Middle frontal gyrus (tissue), 1 donor: ENCODE measurements at regions not wholly inside any gene's neighbourhood (a gene's known extent, or its start where the extent isn't known, plus 50 kb on each side); places are given as distances from the start of the nearest gene placed in this dataset.

Experiments
- DNase-seq: peaks from one replicate; pipeline ENCODE4 v3.0.0-alpha.2; 2015; ENCODE audit warnings: low spot score; ENCODE audit errors: extremely low spot score

DNA sequence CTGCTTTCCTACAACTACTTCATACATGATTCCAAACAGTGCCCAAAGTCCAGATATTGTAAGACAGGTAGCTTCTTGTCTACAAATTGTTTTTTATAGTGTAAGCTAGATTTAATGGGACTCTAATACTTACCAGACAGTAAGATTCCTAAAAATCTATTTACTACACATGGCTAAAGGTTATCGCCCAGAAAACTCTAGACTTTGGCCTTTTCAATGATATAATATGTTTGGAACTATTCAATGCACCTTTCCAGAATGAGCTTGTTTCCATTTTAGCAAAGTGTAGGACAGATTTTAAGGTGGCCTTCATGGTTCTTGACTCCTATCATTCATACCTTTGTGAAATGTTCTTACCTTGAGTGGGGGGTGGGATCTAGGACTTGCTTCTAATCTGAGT is 951.0 kb downstream of the SORCS1 start:
- no peak for DNase-seq

DNA sequence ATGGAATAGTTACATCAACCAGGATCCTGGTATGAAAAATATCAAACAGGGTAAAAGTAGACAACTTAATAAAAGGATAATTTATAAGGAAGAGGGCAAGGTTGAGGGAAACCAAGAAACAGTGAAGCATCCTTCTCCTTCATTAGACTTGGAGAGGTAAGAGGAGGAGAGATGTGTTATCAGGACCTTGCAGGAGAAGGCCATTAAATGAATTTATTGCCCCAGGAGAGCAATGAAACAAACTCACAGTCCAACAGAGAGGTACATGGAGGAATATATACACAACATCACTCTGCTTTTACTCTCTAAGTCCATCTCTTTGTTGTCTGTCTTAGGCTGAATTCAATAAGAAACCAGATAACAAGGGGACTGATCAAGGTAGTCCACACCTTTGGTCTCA is 966.2 kb downstream of the SORCS1 start:
- no peak for DNase-seq

DNA sequence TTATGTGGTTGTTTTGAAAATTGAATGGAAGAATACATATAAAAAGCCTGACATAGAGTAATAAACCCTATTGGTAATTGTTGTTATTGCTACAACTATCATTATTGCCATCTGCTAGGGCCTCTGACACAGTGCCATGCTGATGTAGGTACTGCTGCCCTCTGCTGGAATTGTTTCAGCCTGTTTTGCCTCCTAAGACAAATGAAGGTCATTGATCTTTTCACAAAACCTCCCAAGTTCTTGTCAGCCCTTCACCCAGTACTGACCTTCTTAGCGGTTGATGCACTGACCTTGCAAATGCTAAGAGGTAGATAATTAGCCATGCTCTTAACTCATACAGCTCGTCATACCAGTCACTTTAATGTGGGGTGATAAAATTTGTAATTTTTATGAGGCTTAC is 975.2 kb downstream of the SORCS1 start:
- no peak for DNase-seq

DNA sequence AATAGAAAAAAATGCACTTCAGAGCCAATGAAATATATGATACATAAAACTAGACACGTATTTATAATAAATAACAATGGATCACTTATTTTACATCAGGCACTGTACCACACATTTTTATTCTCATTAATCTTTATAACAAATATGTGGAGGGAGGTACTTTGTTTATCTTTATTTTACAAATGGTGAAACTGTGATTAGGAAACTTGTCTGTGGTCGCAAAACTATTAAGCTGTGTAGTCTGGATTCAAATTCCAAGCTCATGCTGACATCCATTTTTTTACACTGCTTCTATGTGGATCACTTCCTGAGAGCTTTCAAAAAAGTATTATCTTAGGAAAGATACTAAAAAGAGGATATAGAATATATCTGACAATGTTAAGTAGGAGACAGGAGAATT is 978.6 kb downstream of the SORCS1 start:
- no peak for DNase-seq

DNA sequence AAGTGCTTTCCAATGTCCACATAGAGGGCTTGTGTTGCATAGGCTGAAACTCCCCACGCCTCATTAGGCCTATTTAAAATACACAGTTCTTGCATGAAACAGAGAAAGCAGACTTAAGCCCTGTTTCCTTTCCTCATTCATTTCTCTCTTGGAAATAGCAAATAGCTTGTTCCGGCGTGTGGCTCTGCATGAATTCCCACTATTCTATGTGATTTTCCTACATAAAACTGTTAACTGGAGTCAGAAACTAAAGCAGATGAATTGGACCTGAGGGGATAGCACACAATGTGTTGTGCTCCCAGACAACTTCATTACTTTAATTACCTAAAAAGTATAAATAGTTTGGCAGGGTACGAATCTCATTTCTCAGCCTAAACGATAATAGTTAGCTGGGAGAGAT is 981.5 kb downstream of the SORCS1 start:
- DNase-seq: no peak

DNA sequence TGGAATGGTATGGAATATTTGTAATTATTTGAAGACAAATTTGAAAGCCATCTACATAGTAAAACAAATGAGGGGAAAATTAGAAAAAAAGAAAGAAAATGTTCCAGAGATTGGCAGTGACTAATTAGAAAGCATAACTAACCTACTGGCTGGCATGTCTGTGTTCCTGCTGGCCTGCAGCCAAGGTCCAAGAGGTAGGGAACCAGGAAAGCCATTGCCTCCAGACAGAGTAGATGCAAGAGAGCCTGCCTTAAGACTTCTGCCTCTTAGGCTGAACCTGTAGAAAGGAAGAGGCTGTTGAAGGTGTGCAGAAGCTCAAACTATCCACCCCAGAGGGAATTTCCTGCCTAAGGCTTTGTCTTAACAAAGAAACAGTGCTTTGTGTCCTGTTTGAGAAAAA is 982.0 kb downstream of the SORCS1 start:
- no peak for DNase-seq

DNA sequence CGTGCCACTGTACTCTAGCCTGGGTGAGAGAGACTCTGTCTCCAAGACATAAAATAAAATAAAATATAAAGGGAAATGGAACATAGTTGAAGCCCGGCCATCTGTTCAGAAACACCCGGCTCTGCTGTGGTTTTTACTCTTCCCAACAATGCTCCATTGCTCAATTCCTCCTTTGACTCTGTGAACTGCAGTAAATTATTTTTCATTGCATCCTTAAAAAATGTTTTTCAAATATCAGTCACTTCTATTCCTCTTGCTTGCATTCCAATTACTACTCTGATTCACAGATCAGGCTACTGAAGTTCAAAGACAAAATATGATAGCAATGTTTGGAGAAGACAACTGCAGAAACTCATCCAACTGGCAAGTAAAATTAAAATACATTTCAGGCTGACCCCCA is 983.0 kb downstream of the SORCS1 start:
- DNase-seq: no peak

DNA sequence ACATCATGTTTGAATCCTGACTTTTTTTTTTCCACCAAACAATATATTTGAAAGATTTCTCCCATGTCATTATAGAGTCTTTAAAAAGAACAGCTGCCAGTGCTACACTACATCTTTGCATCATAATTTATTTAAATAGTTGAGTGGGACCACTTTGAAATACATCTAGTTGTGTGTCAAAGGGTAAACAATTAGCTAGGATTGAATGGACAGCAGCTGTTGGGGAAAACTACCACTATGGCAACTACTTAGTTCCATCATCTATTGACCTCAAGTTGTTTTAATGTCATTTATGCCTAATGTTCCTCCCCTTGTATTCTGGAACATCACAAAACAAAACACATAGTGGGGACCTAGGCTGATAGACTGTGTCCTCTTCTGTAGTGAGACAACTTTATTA is 985.1 kb downstream of the SORCS1 start:
- no peak for DNase-seq

DNA sequence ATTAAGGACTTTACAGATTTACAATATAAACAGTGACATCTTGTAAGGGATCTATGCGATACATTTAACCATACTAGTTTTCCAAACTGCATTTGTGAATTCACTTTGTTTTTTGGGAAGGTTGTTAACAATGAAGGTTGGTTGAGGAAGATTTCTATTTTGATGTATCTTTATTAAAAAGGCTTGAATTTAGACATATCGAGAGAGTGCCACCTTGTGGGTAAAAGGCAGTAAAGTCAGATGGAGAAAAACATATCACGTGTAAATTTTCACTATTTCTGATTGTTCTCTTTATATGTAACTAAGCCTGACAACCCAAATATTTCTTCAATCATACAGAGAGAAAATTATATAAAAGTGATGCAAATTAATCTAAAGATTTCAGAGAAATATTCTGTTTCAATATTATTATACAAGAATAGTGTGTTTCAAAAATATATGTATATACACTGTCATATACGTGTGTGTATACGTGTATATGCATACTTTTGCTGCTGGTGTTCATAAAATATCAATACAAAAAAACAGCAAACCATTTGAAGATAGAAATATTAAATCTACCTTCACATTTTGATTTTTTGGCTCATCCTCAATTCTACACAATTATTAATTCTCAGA is 988.6 kb downstream of the SORCS1 start:
- peak; percentile 7 for DNase-seq

DNA sequence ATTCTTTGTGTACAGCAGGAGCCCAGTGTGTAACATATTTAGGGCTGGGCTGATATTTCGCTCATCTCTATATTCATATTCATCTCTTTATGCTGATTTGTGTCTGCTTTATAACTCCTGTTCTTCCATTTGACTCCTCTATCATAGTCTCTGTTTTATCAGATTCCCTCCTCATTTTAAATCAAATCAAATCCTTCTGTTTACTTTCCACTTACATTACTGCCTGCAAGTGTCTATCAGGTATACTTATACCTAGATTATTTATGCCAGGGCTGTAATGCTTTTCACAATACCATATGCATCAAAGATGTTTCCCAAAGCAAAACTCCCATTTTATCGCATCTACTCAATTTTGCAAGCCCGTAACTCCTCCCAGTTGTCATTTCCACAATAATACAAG is 990.7 kb downstream of the SORCS1 start:
- DNase-seq: no peak

DNA sequence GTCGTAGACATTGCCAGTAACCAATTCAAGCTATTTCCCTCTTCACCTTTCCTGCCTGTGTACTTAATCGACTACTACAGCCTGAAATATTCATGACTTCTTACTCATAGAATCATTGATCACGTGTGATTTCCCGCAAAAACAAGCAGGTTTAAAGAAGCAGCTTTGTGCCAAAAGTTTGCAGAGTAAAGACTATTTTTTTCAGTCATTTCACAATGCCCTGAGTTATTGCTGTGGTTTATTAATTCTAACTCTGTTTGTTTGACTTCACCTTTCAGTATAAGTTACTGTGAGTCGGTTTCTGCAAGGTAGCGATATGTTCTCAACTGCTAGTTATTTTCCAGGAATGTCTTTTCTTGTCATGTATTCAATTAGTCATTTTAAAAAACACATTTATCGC is 995.3 kb downstream of the SORCS1 start:
- no peak for DNase-seq

DNA sequence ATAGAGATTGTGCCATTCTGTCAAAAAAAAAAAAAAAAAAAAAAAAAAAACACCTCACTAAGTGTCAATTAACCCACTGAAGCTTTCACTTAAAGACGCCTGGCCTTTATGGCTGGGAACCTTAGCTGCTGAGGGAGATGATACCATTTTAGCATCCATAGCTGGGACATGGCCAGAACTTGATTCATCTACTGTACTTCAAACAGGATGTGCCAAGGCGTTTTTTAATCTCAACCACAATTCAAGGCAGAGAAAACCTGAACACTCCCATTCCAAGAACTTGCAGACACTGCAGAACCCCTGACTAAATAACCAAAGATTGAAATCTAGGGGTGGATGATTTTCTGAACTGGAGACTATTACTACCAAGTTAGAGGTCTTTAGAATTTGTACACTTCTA is 996.6 kb downstream of the SORCS1 start:
- DNase-seq: no peak

DNA sequence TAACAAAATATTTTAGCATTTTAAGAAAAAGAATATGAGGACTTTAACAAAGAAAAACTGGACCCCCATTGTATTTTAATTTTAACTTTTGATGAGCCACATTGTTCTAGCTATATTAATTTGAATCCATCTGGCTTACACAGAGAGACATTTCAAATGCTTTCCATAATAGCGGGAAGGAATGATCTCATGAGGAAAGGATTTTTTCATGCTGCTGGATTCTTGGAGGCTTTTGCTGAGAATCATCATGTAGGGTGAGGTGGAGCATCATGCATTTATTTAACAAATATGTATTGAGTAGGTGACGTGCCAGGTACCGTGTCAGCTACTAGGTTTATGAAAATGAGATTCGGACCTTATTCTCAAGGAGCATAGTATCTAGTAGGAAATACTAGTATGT is 1006.3 kb downstream of the SORCS1 start:
- DNase-seq: no peak

DNA sequence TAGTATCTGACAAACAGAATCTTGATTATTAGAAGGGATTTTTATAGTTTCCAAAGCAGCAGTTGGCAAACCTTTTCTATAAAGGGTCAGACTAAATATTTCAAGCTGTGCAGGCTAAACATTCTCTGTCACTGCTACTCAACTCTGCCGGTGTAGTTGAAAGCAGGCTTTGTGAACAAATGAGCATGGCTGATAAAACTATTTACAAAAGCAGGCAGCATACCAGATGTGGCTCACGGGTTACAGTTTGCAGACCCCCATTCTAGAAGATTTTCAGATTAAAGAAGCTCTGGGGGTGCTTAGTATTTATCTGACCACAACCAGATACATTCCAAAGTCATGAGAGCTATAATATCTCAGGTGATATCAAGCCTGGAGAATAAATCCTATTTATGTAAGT is 1017.5 kb downstream of the SORCS1 start:
- DNase-seq: no peak

DNA sequence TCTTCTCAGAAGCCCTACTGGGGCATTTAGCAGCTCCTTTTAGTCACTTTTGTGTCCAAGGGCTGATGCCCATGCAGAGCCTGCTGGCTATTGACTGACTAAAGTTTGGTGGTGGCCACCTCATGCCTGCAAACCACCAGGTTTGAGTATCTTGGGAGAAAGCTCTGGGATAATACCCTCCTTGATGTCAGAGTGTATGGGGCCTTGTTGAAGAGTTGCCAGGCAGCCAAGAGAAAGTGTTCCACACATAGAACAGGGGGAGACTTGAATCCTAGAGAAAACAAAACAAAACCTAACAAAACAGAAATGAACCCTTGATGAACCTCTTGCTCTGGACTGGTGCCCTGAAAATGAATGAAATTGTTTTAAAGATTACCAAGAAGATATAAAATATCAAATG is 1024.6 kb downstream of the SORCS1 start:
- no peak for DNase-seq

DNA sequence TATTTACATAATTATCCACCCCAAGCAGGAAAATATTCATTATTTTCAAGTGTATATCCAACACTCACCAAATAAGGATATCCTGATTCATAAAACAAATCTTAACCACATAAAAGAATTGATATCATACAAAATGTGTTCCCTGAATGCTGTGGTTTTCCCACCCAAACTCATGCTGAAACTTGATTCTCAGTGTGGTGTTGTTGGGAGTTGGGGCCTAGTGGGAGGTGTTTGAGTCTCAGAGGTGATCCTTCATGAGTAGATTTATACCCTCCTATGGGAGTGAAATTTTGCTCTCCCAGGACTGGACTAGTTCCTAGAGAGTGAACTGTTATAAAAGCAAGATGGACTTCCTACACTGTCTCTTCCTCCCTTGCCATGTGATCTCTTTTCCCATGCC is 1028.3 kb downstream of the SORCS1 start:
- DNase-seq: no peak

DNA sequence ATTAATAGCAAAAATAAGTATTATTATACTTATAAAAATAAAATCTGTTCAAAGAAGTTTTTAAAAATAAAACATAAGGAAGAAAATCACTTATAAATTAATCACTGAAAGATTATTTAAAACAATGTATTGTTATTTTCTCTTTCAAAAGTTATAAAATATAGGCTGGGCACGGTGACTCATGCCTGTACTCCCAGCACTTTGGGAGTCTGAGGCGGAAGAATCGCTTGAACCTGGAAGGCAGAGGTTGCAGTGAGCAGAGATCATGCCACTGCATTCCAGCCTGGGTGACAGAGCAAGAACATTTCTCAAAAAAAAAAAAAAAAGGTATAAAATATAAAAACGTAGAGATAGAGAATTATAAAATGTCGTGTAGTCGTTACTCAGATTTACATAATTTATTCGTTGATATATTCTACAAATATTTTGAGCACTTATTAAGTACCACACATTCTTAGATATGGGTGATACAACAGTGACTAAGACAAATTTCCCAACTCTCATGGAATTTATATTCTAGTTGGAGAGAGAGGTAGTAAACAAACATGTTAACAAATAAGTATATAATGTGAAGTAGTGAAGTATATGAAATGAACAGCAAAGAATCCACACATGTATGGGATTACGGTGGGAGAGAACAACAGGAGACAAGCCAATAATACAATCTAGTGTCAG is 1030.0 kb downstream of the SORCS1 start:
- no peak for DNase-seq

DNA sequence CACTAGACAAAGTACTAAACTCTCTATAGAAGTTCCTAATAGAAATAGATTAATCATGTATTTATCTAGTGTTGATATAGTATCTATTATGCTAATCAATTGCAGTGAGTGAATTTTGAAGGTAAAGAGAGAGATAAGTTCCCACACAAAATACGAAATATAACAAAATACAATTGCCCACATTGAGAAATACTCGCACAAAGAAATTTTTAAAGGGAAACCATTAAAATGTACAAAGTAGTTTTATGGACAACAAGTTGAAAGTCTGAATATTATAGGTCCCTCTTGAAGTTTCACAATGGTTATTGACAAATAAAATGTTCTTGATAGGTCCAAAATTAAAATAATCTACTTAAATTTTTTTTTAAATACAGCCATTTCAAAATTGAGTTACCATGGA is 1031.1 kb downstream of the SORCS1 start:
- no peak for DNase-seq

DNA sequence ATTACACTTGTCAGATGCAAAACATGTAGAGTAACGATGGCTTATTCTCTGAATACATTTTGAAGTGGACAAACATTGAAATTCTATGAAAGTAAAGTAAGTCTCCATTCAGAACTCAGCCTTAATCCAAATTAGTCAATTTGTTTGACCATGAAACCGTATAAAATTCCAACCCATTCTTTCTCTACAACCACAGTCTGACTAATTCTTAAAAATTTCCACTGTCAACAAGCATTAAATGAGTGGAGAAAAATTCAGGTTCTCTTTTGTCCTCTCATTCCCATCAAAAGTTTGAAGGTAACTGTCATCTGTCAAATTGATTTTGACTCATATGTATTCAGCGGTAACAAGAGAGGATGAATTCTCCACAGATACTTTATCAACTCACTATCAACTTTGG is 1031.5 kb downstream of the SORCS1 start:
- DNase-seq: no peak

DNA sequence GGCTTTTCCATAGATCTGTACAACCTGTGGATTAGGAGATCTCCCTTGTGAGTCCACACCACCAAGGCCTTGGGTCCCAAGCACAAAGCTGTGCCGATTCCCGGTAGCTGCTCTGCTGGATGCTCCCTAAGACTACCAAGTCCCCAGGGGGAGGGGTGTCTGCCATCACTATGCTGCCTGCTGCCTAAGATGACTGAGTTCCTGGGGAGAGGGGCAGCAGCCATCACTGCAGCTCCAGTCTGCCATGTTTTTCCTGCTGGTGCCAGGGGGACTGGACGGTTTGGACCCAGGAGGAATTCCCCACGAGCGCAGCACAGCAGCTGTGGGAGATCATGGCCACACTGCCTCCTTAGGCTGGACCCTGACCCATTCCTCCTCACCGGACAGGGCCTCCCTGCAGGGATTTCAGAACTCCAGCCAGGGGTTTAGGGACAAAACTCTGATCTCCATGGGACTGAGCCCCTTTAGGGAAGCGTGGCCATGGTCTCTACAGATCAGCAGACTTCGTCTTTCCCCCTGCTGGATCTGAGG is 1049.8 kb downstream of the SORCS1 start:
- DNase-seq: no peak

DNA sequence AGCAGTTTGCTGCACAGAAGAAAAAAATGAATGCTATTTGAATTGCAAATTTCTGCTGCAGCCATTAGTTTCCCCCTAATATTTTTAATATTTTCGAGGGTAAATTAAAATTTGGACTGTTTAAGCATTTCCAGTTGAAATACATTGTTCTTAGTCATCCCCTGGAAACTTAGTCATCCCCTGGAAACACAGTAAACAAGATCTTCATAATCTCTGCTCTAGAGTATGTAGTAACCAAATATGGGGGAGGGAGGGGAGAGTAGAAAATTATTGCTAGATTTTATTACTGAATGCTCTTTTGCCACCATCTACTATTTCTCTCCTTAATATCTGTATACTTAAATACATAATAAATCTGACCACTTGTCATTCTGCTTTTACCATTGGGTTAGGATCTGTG is 1053.3 kb downstream of the SORCS1 start:
- DNase-seq: no peak

DNA sequence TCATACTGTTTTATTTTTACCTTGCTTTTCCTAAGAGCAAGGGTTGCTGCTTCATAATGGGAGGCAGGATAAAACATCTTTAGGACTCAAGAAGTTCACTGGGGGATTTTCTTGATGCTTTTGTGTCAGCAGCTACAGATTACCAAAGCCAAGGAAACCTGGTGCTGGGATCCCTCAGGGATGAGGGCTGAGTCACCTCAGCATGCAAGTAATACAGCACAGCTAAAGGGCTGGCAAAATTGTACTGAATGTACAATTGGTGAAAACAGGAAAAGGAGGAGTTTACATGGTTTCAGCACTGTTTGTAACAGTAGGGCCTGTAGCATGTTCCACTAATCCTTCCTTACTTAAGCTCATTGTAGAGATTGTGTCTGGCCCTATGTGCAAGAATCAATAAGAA is 1056.8 kb downstream of the SORCS1 start:
- DNase-seq: no peak

DNA sequence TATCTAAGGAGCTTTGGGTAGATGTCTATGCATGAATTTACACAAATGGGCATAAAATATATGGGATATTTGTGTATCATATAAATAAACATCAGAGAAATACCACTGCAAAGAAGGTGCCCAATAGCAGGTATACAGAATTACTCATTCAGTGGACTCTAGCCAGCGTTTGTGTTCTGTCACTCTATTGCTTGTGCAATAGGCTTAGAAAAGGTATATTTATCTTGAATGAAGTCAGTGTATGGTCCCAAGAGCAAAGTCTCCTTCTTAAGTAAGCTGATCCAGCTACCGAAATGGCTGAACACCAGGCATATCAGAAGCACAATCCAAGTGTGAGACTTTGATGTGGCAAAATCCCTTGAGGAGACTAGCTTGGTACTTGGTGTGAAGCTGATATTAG is 1058.4 kb downstream of the SORCS1 start:
- no peak for DNase-seq
